MM.1S (cell line): ENCODE measurements at regions not wholly inside any gene's neighbourhood (a gene's known extent, or its start where the extent isn't known, plus 50 kb on each side); places are given as distances from the start of the nearest gene placed in this dataset.

Experiments used
- DNase-seq: peaks from one replicate; pipeline ENCODE4 v3.0.0-alpha.2; 2015
- H2AFZ ChIP-seq: fragments of 300-600 bp; sonication (generic); 2 replicates; pipeline ENCODE4 v1.6.0; 2016; ENCODE audit warnings: antibody characterized with exemption, low read length
- H3F3A ChIP-seq: fragments of 300-600 bp; sonication (generic); 2 replicates; pipeline ENCODE4 v1.6.1; 2016; ENCODE audit warnings: mild to moderate bottlenecking, antibody characterized with exemption, low read length, moderate library complexity, mixed read lengths; ENCODE audit not compliant: insufficient read depth
- H3K27ac ChIP-seq: fragments of 300-600 bp; sonication (generic); 2 replicates; pipeline ENCODE4 v1.5.1; 2016; ENCODE audit warnings: mild to moderate bottlenecking, low read length
- H3K27me3 ChIP-seq: fragments of 300-600 bp; sonication (generic); replicated peaks from 2 replicates; pipeline ENCODE4 v1.6.0; 2016; ENCODE audit warnings: low read length; ENCODE audit not compliant: insufficient read depth
- H3K36me3 ChIP-seq: fragments of 300-600 bp; sonication (generic); replicated peaks from 2 replicates; pipeline ENCODE4 v1.6.1; 2016; ENCODE audit warnings: mild to moderate bottlenecking, low read length, mixed read lengths; ENCODE audit not compliant: insufficient read depth
- H3K4me1 ChIP-seq: fragments of 300-600 bp; sonication (generic); 2 replicates; pipeline ENCODE4 v1.6.1; 2016; ENCODE audit warnings: low read length, mixed read lengths
- H3K4me2 ChIP-seq: fragments of 300-600 bp; sonication (generic); 2 replicates; pipeline ENCODE4 v1.6.0; 2016; ENCODE audit warnings: low read depth, low read length
- H3K4me3 ChIP-seq: fragments of 300-600 bp; sonication (generic); 2 replicates; pipeline ENCODE4 v1.5.1; 2016; ENCODE audit warnings: low read length, mixed read lengths
- H3K79me2 ChIP-seq: fragments of 300-600 bp; sonication (generic); 2 replicates; pipeline ENCODE4 v1.6.1; 2016; ENCODE audit warnings: mixed run types, low read length, mixed read lengths
- H3K9ac ChIP-seq: fragments of 300-600 bp; sonication (generic); 2 replicates; pipeline ENCODE4 v1.6.1; 2016; ENCODE audit warnings: low read length, mixed read lengths
- H3K9me2 ChIP-seq: fragments of 300-600 bp; sonication (generic); replicated peaks from 2 replicates; pipeline ENCODE4 v1.6.1; 2016; ENCODE audit warnings: mild to moderate bottlenecking, low read length, mixed read lengths; ENCODE audit not compliant: insufficient read depth
- H3K9me3 ChIP-seq: fragments of 300-600 bp; sonication (generic); replicated peaks from 2 replicates; pipeline ENCODE4 v1.6.1; 2016; ENCODE audit warnings: mild to moderate bottlenecking, low read length, mixed read lengths; ENCODE audit not compliant: insufficient read depth
- H4K20me1 ChIP-seq: fragments of 300-600 bp; sonication (generic); 2 replicates; pipeline ENCODE4 v1.6.1; 2016; ENCODE audit warnings: mild to moderate bottlenecking, low read length, moderate library complexity, mixed read lengths; ENCODE audit not compliant: insufficient read depth
- CTCF ChIP-seq: fragments of 300-600 bp; sonication (generic); IDR thresholded peaks from 2 replicates; pipeline ENCODE4 v1.5.1; 2016; ENCODE audit warnings: antibody characterized with exemption, low read length, mixed read lengths
- EZH2 ChIP-seq: fragments of 300-600 bp; sonication (generic); optimal IDR thresholded peaks from 2 replicates; pipeline ENCODE3; 2017; ENCODE audit warnings: low read depth, mild to moderate bottlenecking, antibody characterized with exemption, low read length, mixed read lengths
- EZH2phosphoT487 ChIP-seq: fragments of 300-600 bp; sonication (generic); IDR thresholded peaks from 2 replicates; pipeline ENCODE4 v1.6.1; 2018; ENCODE audit warnings: antibody characterized with exemption, low read length

- no peak overlapping the region for H3K4me3 ChIP-seq
- no peaks in the 10 kb centered on the region for H3K36me3 ChIP-seq
Measured at GRCh38 chr1:116856312-116856711, 53.4 kb upstream of the PTGFRN start.

DNA sequence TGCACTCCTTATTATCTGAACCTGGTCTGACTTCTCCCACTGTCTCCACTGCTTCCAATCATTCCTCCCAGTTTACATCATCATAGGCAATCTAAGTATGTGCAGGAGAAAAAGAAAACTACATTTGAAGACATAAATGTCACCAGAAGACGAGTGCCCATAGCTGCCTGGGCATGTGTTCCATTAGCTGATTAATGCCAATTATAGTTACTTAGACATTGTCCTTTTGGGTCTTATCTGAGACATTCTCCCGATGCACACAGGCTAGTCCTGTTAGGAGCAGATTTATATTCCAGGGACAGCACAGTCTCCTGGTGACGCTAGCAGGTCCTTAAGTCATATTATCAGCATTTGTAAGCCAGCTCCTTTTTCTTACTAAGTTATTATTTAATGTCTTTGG, 52.6 kb upstream of the PTGFRN start:
- Histone ChIP-seq H3K9me2 (no peaks in the 10 kb centered on the region), H3K79me2 (no peaks in the 10 kb centered on the region), H3K27me3 (no peaks in the 10 kb centered on the region), H3K27ac (no peak overlapping the region), H3K36me3 (no peaks in the 10 kb centered on the region), H2AFZ (no peak overlapping the region), H3K9me3 (no peaks in the 10 kb centered on the region), H3F3A (no peaks in the 10 kb centered on the region), H3K4me1 (no peaks in the 10 kb centered on the region), H4K20me1 (no peaks in the 10 kb centered on the region), H3K4me2 (no peak overlapping the region), H3K4me3 (no peak overlapping the region), H3K9ac (no peak overlapping the region)
- no peak for DNase-seq
- TF ChIP-seq EZH2phosphoT487 (no peak), EZH2 (no peak), CTCF (no peak)

More at GRCh38 chr1:116856312-116856711, 53.4 kb upstream of the PTGFRN start:
- H3F3A ChIP-seq, result no peaks in the 10 kb centered on the region
- H4K20me1 ChIP-seq, result no peaks in the 10 kb centered on the region
- no peaks in the 10 kb centered on the region for H3K4me1 ChIP-seq
- H3K9me2 ChIP-seq, result no peaks in the 10 kb centered on the region
- no peaks in the 10 kb centered on the region for H3K27me3 ChIP-seq
- H3K79me2 ChIP-seq, result no peaks in the 10 kb centered on the region
- no peaks in the 10 kb centered on the region for H3K9me3 ChIP-seq
- no peak overlapping the region for H3K4me2 ChIP-seq
- H3K27ac ChIP-seq, result no peak overlapping the region
- DNase-seq, result no peak
- TF ChIP-seq EZH2phosphoT487 (no peak), EZH2 (no peak), CTCF (no peak)
- H2AFZ ChIP-seq, result no peak overlapping the region
- H3K9ac ChIP-seq, result no peak overlapping the region
